HFFc6 (cell line): ENCODE measurements at regions not wholly inside any gene's neighbourhood (a gene's known extent, or its start where the extent isn't known, plus 50 kb on each side); places are given as distances from the start of the nearest gene placed in this dataset.

Experiments used
- DNase-seq: peaks from one replicate; pipeline ENCODE4 v3.0.0-alpha.2; 2018
- H3K27ac Mint-ChIP-seq: 2 replicates; pipeline ENCODE4 v1.8.0; 2020; ENCODE audit warnings: mild to moderate bottlenecking, mixed read lengths
- H3K27me3 Mint-ChIP-seq: 2 replicates; pipeline ENCODE4 v1.8.0; 2021; ENCODE audit warnings: mild to moderate bottlenecking, moderate library complexity, mixed read lengths; ENCODE audit not compliant: insufficient read depth
- H3K36me3 Mint-ChIP-seq: 2 replicates; pipeline ENCODE4 v1.8.0; 2021; ENCODE audit warnings: low read depth, mixed read lengths
- H3K4me1 Mint-ChIP-seq: 2 replicates; pipeline ENCODE4 v1.8.0; 2020; ENCODE audit warnings: low read depth, mixed read lengths
- H3K4me3 Mint-ChIP-seq: 2 replicates; pipeline ENCODE4 v1.8.0; 2020; ENCODE audit warnings: mild to moderate bottlenecking, moderate library complexity, mixed read lengths
- H3K9me3 Mint-ChIP-seq: 2 replicates; pipeline ENCODE4 v1.8.0; 2020; ENCODE audit warnings: mild to moderate bottlenecking, mixed read lengths
- CTCF ChIP-seq: fragments of 200-600 bp; sonication (generic); IDR thresholded peaks from 2 replicates; pipeline ENCODE4 v1.5.0; 2021; ENCODE audit warnings: antibody characterized with exemption, mild to moderate bottlenecking

- no peaks in the 10 kb centered on the region for H3K4me1 Mint-ChIP-seq
- no peak overlapping the region for H3K4me3 Mint-ChIP-seq
- peaks cover 4% of the 10 kb centered on the region; the same call in 1 of the 2 replicates for H3K9me3 Mint-ChIP-seq
- H3K27me3 Mint-ChIP-seq, result peaks cover 1% of the 10 kb centered on the region; the same call in 1 of the 2 replicates
- TF ChIP-seq CTCF, result no peak
- DNase-seq, result no peak
- H3K36me3 Mint-ChIP-seq, result no peaks in the 10 kb centered on the region
- no peak overlapping the region for H3K27ac Mint-ChIP-seq
Measured at GRCh38 chr18:39976771-39977170, 1978.3 kb upstream of the PIK3C3 start.

- no peak overlapping the region for H3K27ac Mint-ChIP-seq
- peaks cover 4% of the 10 kb centered on the region; the same call in 1 of the 2 replicates for H3K9me3 Mint-ChIP-seq
- H3K4me1 Mint-ChIP-seq, result no peaks in the 10 kb centered on the region; the same call in 1 of the 2 replicates
- H3K36me3 Mint-ChIP-seq, result no peaks in the 10 kb centered on the region
- peaks cover 1% of the 10 kb centered on the region; the same call in 1 of the 2 replicates for H3K27me3 Mint-ChIP-seq
- TF ChIP-seq CTCF, result no peak
- DNase-seq, result no peak
- H3K4me3 Mint-ChIP-seq, result no peak overlapping the region
Measured at GRCh38 chr18:39972521-39972920, 1982.5 kb upstream of the PIK3C3 start.

- no peak for DNase-seq
- no peak overlapping the region for H3K4me3 Mint-ChIP-seq
- H3K27ac Mint-ChIP-seq, result no peak overlapping the region
- TF ChIP-seq CTCF, result no peak
- no peaks in the 10 kb centered on the region; the same call in 1 of the 2 replicates for H3K4me1 Mint-ChIP-seq
- H3K9me3 Mint-ChIP-seq, result peaks cover 11% of the 10 kb centered on the region; the same call in 1 of the 2 replicates
- 0 out of 2 replicates have a peak, but pooled peaks cover 1% of the 10 kb centered on the region for H3K27me3 Mint-ChIP-seq
- no peaks in the 10 kb centered on the region for H3K36me3 Mint-ChIP-seq
Measured at GRCh38 chr18:39969803-39970494, 1985.1 kb upstream of the PIK3C3 start.

GRCh38 chr18:39966275-39966674 is 1988.8 kb upstream of the PIK3C3 start:
- H3K4me3 Mint-ChIP-seq, result no peak overlapping the region
- no peaks in the 10 kb centered on the region; the same call in 1 of the 2 replicates for H3K4me1 Mint-ChIP-seq
- H3K27me3 Mint-ChIP-seq, result no peaks in the 10 kb centered on the region
- no peak overlapping the region for H3K27ac Mint-ChIP-seq
- peaks cover 11% of the 10 kb centered on the region; the same call in 1 of the 2 replicates for H3K9me3 Mint-ChIP-seq
- DNase-seq, result no peak
- TF ChIP-seq CTCF, result peak; percentile 58
- no peaks in the 10 kb centered on the region for H3K36me3 Mint-ChIP-seq

- no peaks in the 10 kb centered on the region for H3K27me3 Mint-ChIP-seq
- no peak overlapping the region for H3K4me3 Mint-ChIP-seq
- H3K36me3 Mint-ChIP-seq, result no peaks in the 10 kb centered on the region
- H3K27ac Mint-ChIP-seq, result no peak overlapping the region
- peaks cover 17% of the 10 kb centered on the region; the same call in 1 of the 2 replicates for H3K4me1 Mint-ChIP-seq
- no peak for DNase-seq
- no peak for TF ChIP-seq CTCF
- H3K9me3 Mint-ChIP-seq, result peaks cover 11% of the 10 kb centered on the region; the same call in 1 of the 2 replicates
Measured at GRCh38 chr18:39962546-39962945, 1992.5 kb upstream of the PIK3C3 start.
